GM19240 (cell line): ENCODE measurements at regions not wholly inside any gene's neighbourhood (a gene's known extent, or its start where the extent isn't known, plus 50 kb on each side); places are given as distances from the start of the nearest gene placed in this dataset.
"Not testable (repeated sequence)": the region's sequence is repeated elsewhere in the genome, so short reads cannot be mapped to it uniquely, and the experiment has no call there.

Experiments used
- DNase-seq: peaks from one replicate; pipeline ENCODE4 v3.0.0; 2011; ENCODE audit warnings: low spot score; ENCODE audit not compliant: insufficient read length

DNA sequence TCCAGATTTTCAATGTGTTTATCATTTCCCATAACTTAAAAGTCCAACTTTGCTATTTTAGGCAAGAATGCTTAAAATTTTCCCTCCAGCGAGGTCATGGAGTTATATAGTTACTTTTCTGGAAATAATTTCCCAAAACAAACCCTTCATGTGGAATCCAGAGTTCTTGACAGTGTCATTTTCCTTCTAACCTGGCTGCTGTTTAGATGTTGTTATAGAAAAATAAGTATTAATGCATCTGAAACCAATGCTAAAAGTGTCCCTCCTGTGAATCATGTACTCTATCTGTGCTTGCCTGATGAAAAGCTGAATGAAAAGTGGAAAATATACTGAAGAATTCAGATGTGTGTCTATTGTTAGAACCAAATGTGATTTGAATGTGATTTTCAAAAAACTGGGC lies 245.3 kb upstream of the HSF2 start:
- no peak for DNase-seq

GRCh38 chr6:122154912-122155575 lies 244.4 kb upstream of the HSF2 start:
- no peak for DNase-seq

GRCh38 chr6:122161136-122161535 lies 238.3 kb upstream of the HSF2 start:
- no peak for DNase-seq

GRCh38 chr6:122165014-122165413 lies 234.4 kb upstream of the HSF2 start:
- no peak for DNase-seq

DNA sequence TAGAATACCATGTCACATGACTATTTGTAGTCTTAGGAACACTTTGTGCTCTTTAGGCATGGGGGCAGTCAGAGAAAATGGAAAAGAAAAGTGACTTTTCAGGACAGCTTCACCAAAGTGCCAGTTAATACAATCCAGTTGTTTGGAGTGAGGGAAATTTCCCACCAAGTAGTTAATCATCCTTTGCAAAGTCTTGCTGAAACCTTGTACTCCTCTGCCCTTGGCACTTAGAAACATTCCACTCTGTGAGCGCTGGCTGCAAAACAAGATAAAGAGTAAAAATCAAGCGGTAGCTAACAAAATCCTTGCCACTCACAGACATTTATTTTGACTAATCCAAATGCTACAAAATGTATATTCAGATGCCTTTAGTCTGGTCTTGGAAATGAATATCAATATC lies 229.2 kb upstream of the HSF2 start:
- no peak for DNase-seq

GRCh38 chr6:122178988-122179387 lies 220.5 kb upstream of the HSF2 start:
- no peak for DNase-seq

GRCh38 chr6:122180132-122180531 lies 219.3 kb upstream of the HSF2 start:
- DNase-seq, result no peak

- no peak for DNase-seq
These were observed 217.4 kb upstream of the HSF2 start for GRCh38 chr6:122182061-122182460.

DNA sequence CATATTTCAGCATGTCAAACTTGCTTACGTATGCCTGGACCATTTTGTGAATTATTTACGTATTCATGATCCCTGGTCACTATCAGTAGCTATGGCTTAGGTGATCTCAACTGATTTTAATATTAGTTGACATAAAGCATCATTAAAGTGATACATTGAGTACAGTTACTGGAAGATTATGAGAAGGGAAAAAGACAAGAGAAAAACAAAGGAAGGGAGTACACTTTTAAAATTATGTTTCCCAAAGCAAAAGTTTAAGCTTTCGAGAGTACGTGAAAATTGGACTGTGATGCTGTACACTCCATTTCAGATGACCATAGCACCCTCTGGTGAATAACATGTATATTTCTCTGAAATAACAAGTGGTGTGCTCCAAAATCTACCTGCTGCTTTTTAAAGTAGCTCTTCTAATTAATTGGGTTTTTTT lies 215.0 kb upstream of the HSF2 start:
- no peak for DNase-seq

- not testable (repeated sequence) for DNase-seq
These were observed 214.0 kb upstream of the HSF2 start for GRCh38 chr6:122185458-122185857.

GRCh38 chr6:122187186-122187585 lies 212.3 kb upstream of the HSF2 start:
- DNase-seq, result no peak

GRCh38 chr6:122198922-122199321 lies 200.5 kb upstream of the HSF2 start:
- no peak for DNase-seq

DNA sequence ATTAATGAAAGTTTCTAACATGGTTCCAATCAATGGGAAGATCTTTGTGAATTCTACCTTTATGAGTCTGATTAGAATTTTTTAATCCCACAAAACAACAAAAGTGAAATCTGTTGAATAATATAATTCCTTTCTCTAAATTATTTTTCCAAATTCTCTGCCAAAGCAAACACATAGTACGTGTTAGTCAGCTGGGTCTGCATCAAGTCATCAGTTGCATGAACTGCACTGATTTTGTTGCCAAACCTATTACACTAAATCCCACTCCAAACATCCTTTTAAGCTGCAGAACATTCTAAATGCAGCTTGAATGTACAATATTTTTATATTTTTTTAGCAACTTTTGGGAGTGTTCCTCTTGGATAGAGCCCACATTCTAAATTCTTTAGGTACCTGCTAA lies 199.0 kb upstream of the HSF2 start:
- no peak for DNase-seq

DNA sequence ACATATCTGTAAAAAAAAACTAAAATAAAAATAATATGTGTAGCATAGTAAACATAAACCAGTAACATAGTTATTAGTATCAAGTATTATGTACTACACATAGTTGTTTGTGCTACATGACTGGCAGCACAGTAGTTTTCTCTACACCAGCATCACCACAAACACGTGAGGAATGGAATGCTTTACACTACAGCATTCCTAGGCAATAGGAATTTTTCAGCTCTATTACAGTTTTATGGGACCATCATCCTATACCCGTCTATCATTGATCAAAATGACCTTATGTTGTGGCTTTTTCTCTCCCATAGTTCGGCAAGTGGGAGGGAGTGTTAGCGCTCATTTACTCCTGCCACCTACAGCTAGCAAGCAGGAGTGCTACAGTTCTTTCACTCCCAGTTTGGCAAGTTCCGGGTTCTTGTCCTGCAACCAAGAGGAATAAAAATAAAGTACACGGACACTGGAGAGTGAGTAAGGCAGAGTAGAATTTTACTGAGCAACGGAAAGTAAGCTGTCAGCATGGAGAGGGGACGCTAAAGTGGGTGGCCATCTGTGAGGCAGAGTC lies 196.8 kb upstream of the HSF2 start:
- no peak for DNase-seq

- no peak for DNase-seq
These were observed 192.4 kb upstream of the HSF2 start for GRCh38 chr6:122207061-122207460.

GRCh38 chr6:122207794-122208193 lies 191.7 kb upstream of the HSF2 start:
- DNase-seq, result no peak

GRCh38 chr6:122214605-122215318 lies 184.7 kb upstream of the HSF2 start:
- no peak for DNase-seq

DNA sequence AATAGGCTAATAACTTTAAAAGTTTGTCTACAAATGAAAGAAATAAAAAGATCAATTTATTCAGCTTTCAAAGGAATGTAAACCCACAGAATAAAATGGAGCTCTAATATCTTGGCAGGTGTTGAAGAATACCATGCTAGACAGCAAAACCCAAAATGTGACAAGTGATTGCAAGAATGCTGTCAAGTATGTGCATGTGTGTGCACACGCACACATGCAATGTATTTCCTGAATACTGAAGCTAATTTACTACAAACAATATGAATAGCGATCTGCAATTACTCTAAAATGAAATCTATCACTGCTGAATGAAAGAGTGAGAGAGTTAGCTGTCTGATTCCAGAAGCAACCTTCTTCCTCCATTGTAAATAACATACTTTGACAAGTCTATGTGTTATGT lies 179.2 kb upstream of the HSF2 start:
- no peak for DNase-seq

GRCh38 chr6:122222761-122223160 lies 176.7 kb upstream of the HSF2 start:
- DNase-seq, result no peak

GRCh38 chr6:122223251-122223650 lies 176.2 kb upstream of the HSF2 start:
- no peak for DNase-seq

DNA sequence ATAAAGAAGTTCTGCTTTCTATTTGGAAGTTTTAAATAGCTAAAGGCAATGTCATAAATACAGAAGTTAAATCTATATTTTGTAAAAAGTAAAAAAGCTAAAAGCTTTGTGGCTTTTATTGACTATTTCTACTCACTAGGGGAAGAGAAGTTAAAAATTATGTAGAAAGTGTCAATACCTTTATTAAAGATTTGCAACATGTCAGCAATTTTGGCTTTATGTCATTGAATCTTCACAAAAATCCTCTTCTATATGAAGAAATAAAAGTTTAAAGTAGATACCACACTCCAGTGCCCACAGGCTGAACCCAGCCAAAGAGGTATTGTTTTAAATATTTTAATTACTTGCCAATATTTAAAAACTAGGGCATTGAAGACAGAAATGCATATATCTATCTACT lies 160.6 kb upstream of the HSF2 start:
- no peak for DNase-seq

DNA sequence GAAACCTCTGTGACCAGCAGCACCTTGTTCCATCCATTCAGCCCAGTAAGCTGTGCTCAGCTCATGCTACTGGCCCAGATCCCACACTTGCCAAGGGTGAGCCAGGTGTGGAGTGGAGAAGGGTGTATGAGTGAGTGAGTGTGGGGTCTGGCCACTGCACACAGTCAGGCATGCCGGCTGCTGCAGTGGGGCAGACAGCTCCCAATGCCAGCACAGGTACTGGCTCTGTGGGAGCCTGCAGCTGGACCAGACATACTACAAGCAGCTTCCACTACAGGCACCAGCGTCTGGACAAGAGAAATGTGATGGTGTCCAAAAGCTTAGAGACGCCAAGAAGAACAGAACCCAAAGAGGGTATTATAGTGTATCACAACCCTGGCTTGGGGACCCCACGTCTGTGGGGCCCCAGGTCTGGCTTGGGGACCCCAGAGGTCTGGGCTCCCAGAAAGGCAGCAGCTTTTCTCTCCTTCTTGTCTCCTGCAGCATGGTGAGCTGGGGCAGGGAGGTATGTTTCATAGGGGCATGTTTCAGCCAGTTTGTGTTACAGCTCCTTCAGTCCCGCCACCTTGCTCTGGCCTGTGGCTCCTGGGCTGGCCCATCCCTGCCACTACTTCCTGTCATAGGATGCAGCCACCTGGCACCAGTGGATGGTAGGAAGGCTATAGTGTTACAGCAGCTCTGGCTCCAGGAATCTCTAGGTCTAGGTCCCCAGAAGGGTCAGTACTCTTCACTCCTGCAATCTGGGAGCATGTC lies 152.4 kb upstream of the HSF2 start:
- DNase-seq, result no peak
